ENCODE measurements at regions not wholly inside any gene's neighbourhood (a gene's known extent, or its start where the extent isn't known, plus 50 kb on each side); places are given as distances from the start of the nearest gene placed in this dataset.
"Not testable (repeated sequence)": the region's sequence is repeated elsewhere in the genome, so short reads cannot be mapped to it uniquely, and the experiment has no call there.

DNA sequence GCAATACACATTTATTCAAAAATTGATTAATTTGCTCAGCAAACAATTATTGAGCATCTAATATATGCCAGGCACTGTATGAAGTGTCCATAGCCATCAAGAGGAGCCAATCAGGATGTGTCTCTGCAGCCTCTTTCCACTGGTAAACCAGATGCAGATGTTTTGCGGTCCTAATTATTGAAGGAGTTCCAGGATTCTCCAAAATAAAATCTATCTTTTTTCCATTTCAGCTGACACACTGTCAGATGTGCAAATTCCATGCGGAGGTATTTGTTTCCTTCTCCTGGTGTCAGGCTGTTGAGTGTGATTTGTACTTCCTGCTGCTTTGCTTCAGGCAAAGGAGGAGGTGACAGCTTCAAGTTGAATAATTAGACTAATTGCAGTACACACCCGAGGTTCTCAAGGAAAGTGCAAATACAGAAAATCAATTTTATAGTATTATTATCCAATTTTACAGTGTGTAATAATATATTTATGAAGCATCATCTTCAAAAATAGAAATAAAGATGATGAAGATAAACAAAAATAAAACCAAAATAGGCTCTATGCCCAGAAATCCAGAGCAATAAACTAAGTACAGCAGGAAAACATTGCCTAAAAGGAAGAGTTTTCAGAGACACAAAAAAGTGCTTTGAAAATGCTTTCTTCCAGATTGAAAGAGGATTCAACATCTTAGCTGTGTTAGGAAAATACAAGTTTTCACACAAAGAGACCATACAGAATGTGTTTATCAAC is 1352.9 kb upstream of the CHAC2 start:
- DNase-seq: no peak

- DNase-seq: not testable (repeated sequence)
Measured at GRCh38 chr2:52409308-52410118, 1358.1 kb upstream of the CHAC2 start.

DNA sequence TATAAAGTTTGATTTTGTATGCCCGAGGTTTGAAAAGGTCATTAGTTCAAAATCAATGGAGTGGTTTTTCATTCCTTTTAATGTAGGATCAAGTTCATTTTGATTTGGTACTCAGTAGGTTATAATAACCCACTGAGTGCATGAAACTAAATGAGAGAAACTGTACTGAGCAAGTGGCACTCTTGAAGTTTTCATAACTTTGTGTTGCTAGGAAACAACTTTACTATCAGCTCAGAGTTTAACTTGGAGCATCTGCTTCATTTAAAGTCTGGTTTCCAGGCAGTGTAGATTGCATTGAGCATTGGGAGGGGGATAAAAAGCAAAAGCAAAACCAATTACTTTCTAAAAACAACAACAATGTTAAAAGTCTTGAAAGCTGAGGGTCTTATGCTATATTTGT is 1361.6 kb upstream of the CHAC2 start:
- no peak for DNase-seq

DNA sequence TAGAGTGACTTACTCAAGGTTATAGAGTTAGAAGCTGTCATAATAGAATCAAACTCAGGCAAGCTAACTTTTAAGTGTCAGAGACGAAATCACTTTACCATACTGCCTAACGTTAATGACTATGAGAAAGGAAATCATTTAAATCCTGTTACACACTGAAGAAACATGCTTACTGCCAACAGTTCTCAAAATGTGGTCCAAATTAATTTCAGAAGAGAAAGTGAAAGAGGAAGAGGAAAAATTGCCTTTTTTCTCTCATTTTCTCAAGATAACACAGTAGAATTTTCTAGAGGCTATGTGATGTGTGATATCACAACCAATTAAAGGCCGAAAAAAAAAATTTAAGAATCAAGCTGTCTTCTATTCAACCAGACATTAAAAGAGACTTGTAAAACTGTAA is 1362.7 kb upstream of the CHAC2 start:
- DNase-seq: no peak

GRCh38 chr2:52404046-52404445 is 1363.6 kb upstream of the CHAC2 start:
- DNase-seq: no peak

DNA sequence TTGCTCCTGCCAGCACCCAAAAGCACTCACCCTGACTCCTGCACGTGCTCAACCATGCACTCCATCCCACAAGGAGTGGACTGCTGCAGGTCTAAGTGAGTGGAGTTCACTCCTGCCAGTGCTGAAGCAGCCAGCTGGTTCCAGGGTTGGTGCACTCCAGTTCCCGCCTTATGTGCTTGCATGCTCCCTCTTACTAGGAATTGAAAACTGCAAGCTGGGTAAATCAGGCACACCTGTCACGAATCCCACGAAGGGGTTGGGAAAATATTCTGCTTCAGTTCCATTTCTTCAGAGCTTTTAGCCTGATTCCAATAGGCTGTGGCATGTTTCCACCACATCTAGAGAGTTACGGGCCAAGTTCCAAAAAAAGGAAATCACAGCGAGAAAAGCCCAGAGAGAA is 1365.5 kb upstream of the CHAC2 start:
- DNase-seq: no peak

- DNase-seq: no peak
Measured at GRCh38 chr2:52396836-52397235, 1364.9 kb upstream of the NRXN1 start.

- DNase-seq: no peak
Measured at GRCh38 chr2:52395912-52396311, 1364.0 kb upstream of the NRXN1 start.

DNA sequence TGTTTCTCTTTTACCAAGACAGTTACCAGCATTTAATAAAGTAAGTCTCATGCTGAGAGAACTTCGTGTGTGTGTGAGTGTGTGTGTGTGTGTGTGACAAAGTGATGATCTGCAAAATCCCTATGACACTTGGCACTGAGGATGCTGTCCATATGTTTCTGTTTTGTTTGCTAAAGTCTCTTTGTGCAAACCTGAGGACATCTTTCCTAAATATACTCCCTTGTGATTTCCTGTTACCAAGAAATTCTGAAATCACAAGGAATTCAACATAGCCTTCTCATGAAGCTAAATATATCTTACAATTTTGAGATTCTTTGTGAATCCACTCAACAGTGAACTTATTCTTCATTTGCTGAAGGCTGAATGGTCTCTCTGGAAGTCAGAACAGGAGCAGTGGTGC is 1359.7 kb upstream of the NRXN1 start:
- no peak for DNase-seq

DNA sequence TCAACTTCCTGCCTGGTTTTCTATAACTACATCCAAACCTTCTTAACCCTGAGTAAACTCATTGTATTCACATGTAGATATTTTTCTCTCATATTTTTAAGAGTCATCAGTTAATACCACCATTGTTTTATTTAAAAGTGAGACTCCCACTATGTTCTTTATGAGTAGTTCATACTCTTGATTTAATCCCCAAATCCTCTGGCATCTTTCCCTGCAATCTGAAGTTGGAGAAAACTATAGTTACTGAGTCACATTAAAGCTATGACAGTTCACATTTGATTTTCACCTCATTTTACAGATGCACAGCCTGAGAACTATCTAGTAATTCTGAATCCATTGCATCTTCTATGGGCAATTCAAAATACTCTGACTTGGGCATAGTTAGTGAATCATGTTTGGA is 1358.7 kb upstream of the NRXN1 start:
- no peak for DNase-seq

DNA sequence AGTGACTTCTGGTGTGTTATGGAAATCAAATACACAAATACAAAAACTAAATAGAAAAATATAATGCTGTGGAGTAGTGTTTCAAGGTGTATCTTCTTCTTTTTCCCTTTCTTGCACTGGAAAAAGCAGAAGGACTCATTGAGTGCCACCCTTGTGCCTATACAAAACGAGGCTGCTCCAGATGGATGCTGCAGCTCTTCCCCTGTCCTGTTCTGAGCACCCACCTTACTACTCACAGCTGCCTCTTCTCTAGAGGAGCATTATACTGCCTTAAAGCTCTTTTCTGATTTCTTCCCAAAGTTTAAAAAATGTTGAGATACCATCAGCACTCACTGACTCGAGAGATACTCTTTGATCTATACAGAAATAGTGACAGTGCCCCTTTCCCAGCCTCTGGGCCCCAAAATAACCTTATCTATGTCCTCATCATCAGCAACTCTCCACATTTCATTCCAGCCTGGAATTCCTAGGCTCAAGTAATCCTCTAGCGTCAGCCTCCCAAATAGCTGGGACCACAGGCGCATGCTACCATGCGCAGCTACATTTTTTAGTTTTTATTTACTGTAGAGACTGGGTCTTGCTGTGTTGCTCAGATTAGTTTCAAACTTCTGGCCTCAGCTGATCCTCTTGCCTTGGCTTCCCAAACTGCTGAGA is 1356.1 kb upstream of the NRXN1 start:
- DNase-seq: no peak

GRCh38 chr2:52386433-52387030 is 1354.6 kb upstream of the NRXN1 start:
- DNase-seq: no peak

- DNase-seq: no peak
Measured at GRCh38 chr2:52383541-52383940, 1351.6 kb upstream of the NRXN1 start.

DNA sequence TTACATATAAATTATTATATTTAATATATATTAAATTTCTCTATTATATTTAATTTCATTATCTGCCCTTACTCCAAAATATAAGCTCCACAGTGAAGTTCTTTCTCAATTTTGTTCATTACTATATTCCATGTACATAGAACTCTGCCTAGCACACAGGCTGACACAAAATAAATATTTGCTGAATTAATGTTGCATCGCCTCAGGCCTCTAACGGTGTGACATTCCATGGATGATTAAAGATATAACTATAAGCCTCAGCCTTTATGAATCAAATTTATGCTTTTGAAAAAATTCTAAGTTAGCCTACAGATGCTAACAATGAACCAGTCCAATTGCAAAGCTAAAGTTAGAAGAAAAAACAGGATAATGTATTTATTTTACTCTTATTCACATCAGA is 1337.2 kb upstream of the NRXN1 start:
- no peak for DNase-seq

DNA sequence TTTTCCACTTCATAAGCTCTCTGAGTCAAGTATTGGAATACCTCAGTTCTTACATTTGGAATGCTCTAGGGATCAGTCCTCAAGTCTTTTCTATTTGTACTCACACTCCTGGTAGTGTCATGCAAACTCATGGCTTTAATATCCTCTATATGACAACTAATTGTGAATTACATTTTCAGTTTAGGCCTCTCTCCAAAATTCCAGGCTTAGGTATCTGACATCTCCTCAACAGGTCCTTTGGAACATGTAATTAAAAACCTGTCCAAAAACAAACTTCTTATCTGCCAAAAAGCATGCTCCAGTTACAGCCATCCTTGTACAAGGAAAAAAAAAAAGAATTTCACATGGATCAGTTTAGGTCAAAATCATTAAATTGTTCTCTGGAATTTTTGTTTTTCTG is 1336.2 kb upstream of the NRXN1 start:
- DNase-seq: no peak

GRCh38 chr2:52365946-52366345 is 1334.0 kb upstream of the NRXN1 start:
- no peak for DNase-seq

GRCh38 chr2:52356556-52356955 is 1324.6 kb upstream of the NRXN1 start:
- DNase-seq: no peak

GRCh38 chr2:52347292-52347691 is 1315.4 kb upstream of the NRXN1 start:
- no peak for DNase-seq

- no peak for DNase-seq
Measured at GRCh38 chr2:52345676-52346075, 1313.7 kb upstream of the NRXN1 start.

DNA sequence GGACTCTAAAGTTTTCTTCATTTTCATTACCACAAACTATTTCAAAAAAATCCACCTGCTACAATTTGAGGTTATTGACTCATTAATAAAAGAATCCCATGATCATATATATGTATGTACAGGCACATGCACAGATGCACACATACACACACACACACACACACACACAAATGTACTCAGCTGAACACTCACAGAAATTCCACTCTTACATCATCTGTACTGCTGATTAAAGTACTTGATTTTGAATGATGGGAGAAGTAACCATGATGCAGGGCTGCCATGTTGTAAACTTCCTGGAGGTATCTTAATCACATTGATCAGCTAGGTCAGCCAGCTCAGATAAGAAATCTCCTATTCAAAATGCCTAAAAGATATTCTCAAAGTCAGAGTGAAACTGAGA is 1313.2 kb upstream of the NRXN1 start:
- no peak for DNase-seq

- DNase-seq: no peak
Measured at GRCh38 chr2:52343706-52344266, 1311.9 kb upstream of the NRXN1 start.

- DNase-seq: no peak
Measured at GRCh38 chr2:52343010-52343409, 1311.1 kb upstream of the NRXN1 start.

DNA sequence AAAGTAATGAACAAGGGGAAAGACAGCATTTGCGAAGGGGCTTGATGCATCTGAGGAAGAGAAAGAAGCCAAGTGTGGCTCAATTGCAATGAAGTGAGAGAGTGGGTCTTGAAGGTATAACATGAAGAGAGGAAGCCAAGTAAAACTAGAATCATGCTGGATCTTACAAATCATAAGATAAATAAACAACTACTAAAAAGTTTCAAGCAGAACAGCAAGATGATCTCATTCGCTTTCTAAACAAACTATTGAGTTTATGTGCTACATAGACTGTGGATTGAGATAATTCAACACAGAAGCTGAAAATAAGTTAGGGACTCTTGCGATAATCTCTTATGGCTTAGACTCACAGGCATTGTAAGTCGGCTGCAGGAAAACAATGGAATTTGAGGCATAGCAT is 1310.5 kb upstream of the NRXN1 start:
- no peak for DNase-seq
